ENCODE measurements at regions not wholly inside any gene's neighbourhood (a gene's known extent, or its start where the extent isn't known, plus 50 kb on each side); places are given as distances from the start of the nearest gene placed in this dataset.

DNA sequence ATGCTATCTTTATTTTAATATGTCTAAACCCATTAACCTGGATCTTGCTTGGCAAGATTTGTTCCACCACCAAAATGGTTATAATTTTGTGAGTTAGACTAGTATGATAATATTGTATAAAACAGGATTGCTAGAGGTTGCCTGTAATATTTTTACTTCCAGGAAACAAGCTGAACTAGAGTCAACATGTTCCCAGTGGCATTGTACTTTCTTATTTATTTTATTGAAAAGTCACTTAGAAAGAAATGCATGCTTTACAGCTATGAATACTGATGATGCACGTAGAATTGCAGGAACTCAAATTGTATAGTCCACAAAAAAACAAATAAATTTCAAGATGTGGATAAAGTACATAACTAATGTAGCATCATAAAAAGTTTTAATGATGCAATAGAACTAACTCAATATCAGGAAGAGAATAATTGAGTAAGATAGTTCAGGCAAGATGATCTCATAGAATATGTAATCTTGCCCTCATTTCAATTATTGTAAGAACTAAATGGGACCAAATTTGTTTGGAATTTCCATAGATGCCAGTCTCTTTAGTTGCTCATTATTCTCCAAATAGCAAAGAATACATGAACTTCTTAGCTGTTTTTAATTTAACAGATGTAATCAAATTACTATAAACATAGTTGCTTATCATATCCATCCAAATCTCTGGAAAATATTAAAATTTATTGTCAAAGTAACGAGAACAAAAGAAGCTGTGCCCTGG, 451.8 kb downstream of the COL12A1 start:
- Histone ChIP-seq H3K27ac (ENCODE audit: low read length) (no peak overlapping the region), H3K9me3 (ENCODE audit: insufficient read depth, low read length, severe bottlenecking) (no peaks in the 10 kb centered on the region), H3K36me3 (ENCODE audit: insufficient read depth, low read length) (no peaks in the 10 kb centered on the region), H3K4me1 (ENCODE audit: insufficient read depth, low read length) (no peaks in the 10 kb centered on the region), H4K20me1 (ENCODE audit: insufficient read depth, low read length) (no peaks in the 10 kb centered on the region), H2AFZ (ENCODE audit: low read depth, low read length) (no peak overlapping the region), H3K9ac (ENCODE audit: low read depth, low read length) (no peak overlapping the region), H3K4me3 (ENCODE audit: low read depth in 1 of 2, low read length in 2 of 2) (no peak overlapping the region), H3K27me3 (ENCODE audit: insufficient read depth, low read length, poor library complexity) (no peaks in the 10 kb centered on the region), H3K79me2 (ENCODE audit: insufficient read depth, low read length) (no peaks in the 10 kb centered on the region), H3K4me2 (ENCODE audit: insufficient read depth, low read length) (no peak overlapping the region)
- ATAC-seq (ENCODE audit: insufficient read depth, low read depth), result no peak
- no peak for TF ChIP-seq EZH2 (IDR thresholded peaks at IDR 0.05; ENCODE audit: borderline replicate concordance, low read depth, low read length, severe bottlenecking)
- TF ChIP-seq, protein P1, sequence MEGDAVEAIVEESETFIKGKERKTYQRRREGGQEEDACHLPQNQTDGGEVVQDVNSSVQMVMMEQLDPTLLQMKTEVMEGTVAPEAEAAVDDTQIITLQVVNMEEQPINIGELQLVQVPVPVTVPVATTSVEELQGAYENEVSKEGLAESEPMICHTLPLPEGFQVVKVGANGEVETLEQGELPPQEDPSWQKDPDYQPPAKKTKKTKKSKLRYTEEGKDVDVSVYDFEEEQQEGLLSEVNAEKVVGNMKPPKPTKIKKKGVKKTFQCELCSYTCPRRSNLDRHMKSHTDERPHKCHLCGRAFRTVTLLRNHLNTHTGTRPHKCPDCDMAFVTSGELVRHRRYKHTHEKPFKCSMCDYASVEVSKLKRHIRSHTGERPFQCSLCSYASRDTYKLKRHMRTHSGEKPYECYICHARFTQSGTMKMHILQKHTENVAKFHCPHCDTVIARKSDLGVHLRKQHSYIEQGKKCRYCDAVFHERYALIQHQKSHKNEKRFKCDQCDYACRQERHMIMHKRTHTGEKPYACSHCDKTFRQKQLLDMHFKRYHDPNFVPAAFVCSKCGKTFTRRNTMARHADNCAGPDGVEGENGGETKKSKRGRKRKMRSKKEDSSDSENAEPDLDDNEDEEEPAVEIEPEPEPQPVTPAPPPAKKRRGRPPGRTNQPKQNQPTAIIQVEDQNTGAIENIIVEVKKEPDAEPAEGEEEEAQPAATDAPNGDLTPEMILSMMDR (IDR thresholded peaks at IDR 0.05; ENCODE audit: borderline replicate concordance, extremely low read depth, low read length, poor library complexity, severe bottlenecking), result no peak
- no peak for DNase-seq

DNA sequence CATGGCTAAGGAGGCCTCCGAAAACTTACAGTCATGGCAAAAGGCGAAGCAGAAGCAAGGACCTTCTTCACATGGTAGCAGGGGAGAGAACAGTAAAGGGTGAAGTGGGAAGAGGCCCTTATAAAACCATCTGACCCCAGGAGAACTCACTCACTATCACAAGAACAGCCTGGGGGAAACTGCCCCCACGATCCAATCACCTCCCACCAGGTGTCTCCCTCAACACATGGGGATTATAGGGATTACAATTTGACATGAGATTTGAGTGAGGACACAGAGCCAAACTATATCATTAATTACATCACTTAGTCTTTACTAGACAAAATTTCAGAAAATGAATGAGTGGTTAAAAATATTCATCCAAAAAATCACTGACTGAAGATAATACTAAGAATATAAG, 453.6 kb downstream of the COL12A1 start:
- no peaks in the 10 kb centered on the region for H3K9me3 ChIP-seq (ENCODE audit: insufficient read depth, low read length, severe bottlenecking)
- no peaks in the 10 kb centered on the region for H3K4me1 ChIP-seq (ENCODE audit: insufficient read depth, low read length)
- no peaks in the 10 kb centered on the region for H3K27me3 ChIP-seq (ENCODE audit: insufficient read depth, low read length, poor library complexity)
- no peak for DNase-seq
- H3K36me3 ChIP-seq (ENCODE audit: insufficient read depth, low read length), result no peaks in the 10 kb centered on the region
- H3K4me2 ChIP-seq (ENCODE audit: insufficient read depth, low read length), result no peak overlapping the region
- no peak overlapping the region for H3K27ac ChIP-seq (ENCODE audit: low read length)
- no peaks in the 10 kb centered on the region for H3K79me2 ChIP-seq (ENCODE audit: insufficient read depth, low read length)
- no peak overlapping the region for H3K4me3 ChIP-seq (ENCODE audit: low read depth in 1 of 2, low read length in 2 of 2)
- H3K9ac ChIP-seq (ENCODE audit: low read depth, low read length), result no peak overlapping the region
- H4K20me1 ChIP-seq (ENCODE audit: insufficient read depth, low read length), result no peaks in the 10 kb centered on the region
- no peak for TF ChIP-seq EZH2 (IDR thresholded peaks at IDR 0.05; ENCODE audit: borderline replicate concordance, low read depth, low read length, severe bottlenecking)
- TF ChIP-seq, protein P1 (IDR thresholded peaks at IDR 0.05; ENCODE audit: borderline replicate concordance, extremely low read depth, low read length, poor library complexity, severe bottlenecking), result peak; percentile 12
- no peak for ATAC-seq (ENCODE audit: insufficient read depth, low read depth)
- no peak overlapping the region for H2AFZ ChIP-seq (ENCODE audit: low read depth, low read length)

DNA sequence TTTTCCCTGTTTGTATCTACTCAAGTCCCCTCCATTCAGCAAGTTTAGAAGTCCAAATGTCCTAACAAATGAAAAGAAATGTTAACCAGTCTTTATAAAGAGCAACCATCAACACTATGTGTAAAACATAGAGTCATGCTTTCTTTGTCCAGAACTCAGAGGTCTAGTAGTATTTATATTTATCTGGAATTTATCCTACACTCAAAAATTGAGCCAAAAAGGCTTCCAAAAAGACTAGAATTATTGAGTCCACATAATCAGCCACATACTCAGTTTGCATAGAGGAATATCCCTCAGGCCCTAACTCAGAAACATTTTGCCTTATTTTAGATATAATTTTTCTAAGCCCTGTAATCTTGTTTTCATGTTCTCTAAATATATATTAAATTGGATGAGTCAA, 455.0 kb downstream of the COL12A1 start:
- H3K36me3 ChIP-seq (ENCODE audit: insufficient read depth, low read length), result no peaks in the 10 kb centered on the region
- H3K4me2 ChIP-seq (ENCODE audit: insufficient read depth, low read length), result no peak overlapping the region
- H3K79me2 ChIP-seq (ENCODE audit: insufficient read depth, low read length), result no peaks in the 10 kb centered on the region
- no peaks in the 10 kb centered on the region for H3K9me3 ChIP-seq (ENCODE audit: insufficient read depth, low read length, severe bottlenecking)
- TF ChIP-seq, protein P1 (IDR thresholded peaks at IDR 0.05; ENCODE audit: borderline replicate concordance, extremely low read depth, low read length, poor library complexity, severe bottlenecking), result no peak
- no peak for TF ChIP-seq EZH2 (IDR thresholded peaks at IDR 0.05; ENCODE audit: borderline replicate concordance, low read depth, low read length, severe bottlenecking)
- H3K9ac ChIP-seq (ENCODE audit: low read depth, low read length), result no peak overlapping the region
- no peaks in the 10 kb centered on the region for H3K27me3 ChIP-seq (ENCODE audit: insufficient read depth, low read length, poor library complexity)
- H2AFZ ChIP-seq (ENCODE audit: low read depth, low read length), result no peak overlapping the region
- no peak overlapping the region for H3K4me3 ChIP-seq (ENCODE audit: low read depth in 1 of 2, low read length in 2 of 2)
- DNase-seq, result no peak
- no peaks in the 10 kb centered on the region for H4K20me1 ChIP-seq (ENCODE audit: insufficient read depth, low read length)
- no peak for ATAC-seq (ENCODE audit: insufficient read depth, low read depth)
- H3K4me1 ChIP-seq (ENCODE audit: insufficient read depth, low read length), result no peaks in the 10 kb centered on the region
- no peak overlapping the region for H3K27ac ChIP-seq (ENCODE audit: low read length)
